Neuronal stem cell (in vitro differentiated cells): ENCODE measurements at regions not wholly inside any gene's neighbourhood (a gene's known extent, or its start where the extent isn't known, plus 50 kb on each side); places are given as distances from the start of the nearest gene placed in this dataset.
A peak's percentile ranks its signal among the peaks of the same experiment; 100 is the strongest.

Source experiments
- DNase-seq: peaks from one replicate; pipeline ENCODE4 v3.0.0-alpha.2; 2013; ENCODE audit warnings: low spot score
- H2AFZ ChIP-seq: one replicate; pipeline ENCODE4 v1.6.1; 2013; ENCODE audit warnings: mild to moderate bottlenecking, low read length, inconsistent platforms
- H2AK5ac ChIP-seq: 2 replicates; pipeline ENCODE4 v1.6.1; 2013; ENCODE audit warnings: low read depth, mild to moderate bottlenecking, inconsistent platforms, low read length, moderate library complexity, mixed read lengths
- H2BK120ac ChIP-seq: 2 replicates; pipeline ENCODE4 v1.6.1; 2013; ENCODE audit warnings: low read depth, mild to moderate bottlenecking, inconsistent platforms, low read length, moderate library complexity, mixed read lengths
- H2BK12ac ChIP-seq: one replicate; pipeline ENCODE4 v1.6.1; 2013; ENCODE audit warnings: low read length, inconsistent platforms
- H2BK15ac ChIP-seq: 2 replicates; pipeline ENCODE4 v1.6.1; 2013; ENCODE audit warnings: mild to moderate bottlenecking, low read length, inconsistent platforms, mixed read lengths
- H2BK5ac ChIP-seq: one replicate; pipeline ENCODE4 v1.6.1; 2013; ENCODE audit warnings: inconsistent platforms, mild to moderate bottlenecking, low read length, moderate library complexity
- H3K14ac ChIP-seq: one replicate; pipeline ENCODE4 v1.6.1; 2013; ENCODE audit warnings: low read length, inconsistent platforms
- H3K18ac ChIP-seq: 2 replicates; pipeline ENCODE4 v1.6.1; 2013; ENCODE audit warnings: low read length, inconsistent platforms
- H3K23ac ChIP-seq: 2 replicates; pipeline ENCODE4 v1.6.1; 2013; ENCODE audit warnings: low read depth, mild to moderate bottlenecking, mixed read lengths, low read length, inconsistent platforms; ENCODE audit not compliant: poor library complexity
- H3K27ac ChIP-seq: replicated peaks from 3 replicates; pipeline ENCODE4 v1.5.1; 2013; ENCODE audit warnings: low read length, inconsistent platforms
- H3K27me3 ChIP-seq, 3 experiments: 2 replicates each; pipeline ENCODE4 v1.6.1; 2013; ENCODE audit warnings: low read length in 3 of 3, mild to moderate bottlenecking in 2 of 3, inconsistent platforms in 1 of 3, low read depth in 1 of 3, mixed read lengths in 1 of 3, moderate library complexity in 1 of 3; ENCODE audit not compliant: control insufficient read depth in 3 of 3, insufficient read depth in 3 of 3
- H3K36me3 ChIP-seq, 2 donors: replicated peaks in 1 of 2; 2 replicates each; pipeline ENCODE4 v1.6.1; 2013; ENCODE audit warnings: low read length in 2 of 2; ENCODE audit not compliant: control insufficient read depth in 2 of 2, insufficient read depth in 2 of 2
- H3K4ac ChIP-seq: 2 replicates; pipeline ENCODE4 v1.6.1; 2013; ENCODE audit warnings: inconsistent platforms, mild to moderate bottlenecking, low read length, moderate library complexity
- H3K4me1 ChIP-seq, 2 donors: 1 replicate in 1 of 2; 2 replicates in 1 of 2; pipeline ENCODE4 v1.6.1; 2013; ENCODE audit warnings: low read length in 2 of 2, low read depth in 1 of 2; ENCODE audit not compliant: control insufficient read depth in 2 of 2, insufficient read depth in 1 of 2
- H3K4me2 ChIP-seq: one replicate; pipeline ENCODE4 v1.6.1; 2013; ENCODE audit warnings: mild to moderate bottlenecking, low read length, inconsistent platforms; ENCODE audit not compliant: insufficient read depth, poor library complexity, severe bottlenecking
- H3K4me3 ChIP-seq, 2 donors: 2 replicates each; pipeline ENCODE4 v1.5.1; 2013; ENCODE audit warnings: low read length in 2 of 2, mild to moderate bottlenecking in 2 of 2, inconsistent platforms in 1 of 2, moderate library complexity in 1 of 2
- H3K79me1 ChIP-seq: one replicate; pipeline ENCODE4 v1.6.1; 2013; ENCODE audit warnings: low read depth, mild to moderate bottlenecking, inconsistent platforms, low read length, moderate library complexity
- H3K9ac ChIP-seq: one replicate; pipeline ENCODE4 v1.6.1; 2013; ENCODE audit warnings: mild to moderate bottlenecking, low read depth, low read length, inconsistent platforms; ENCODE audit not compliant: poor library complexity
- H3K9me3 ChIP-seq, 2 donors: replicated peaks in 1 of 2; 2 replicates each; pipeline versions ENCODE3 to v1.6.1; 2013; ENCODE audit warnings: low read length in 2 of 2, mild to moderate bottlenecking in 2 of 2, inconsistent platforms in 1 of 2, low read depth in 1 of 2, mixed read lengths in 1 of 2, moderate library complexity in 1 of 2; ENCODE audit not compliant: control insufficient read depth in 2 of 2, insufficient read depth in 1 of 2
- H4K8ac ChIP-seq: one replicate; pipeline ENCODE4 v1.6.1; 2013; ENCODE audit warnings: low read depth, mild to moderate bottlenecking, inconsistent platforms, low read length, moderate library complexity
- H4K91ac ChIP-seq: one replicate; pipeline ENCODE4 v1.6.1; 2013; ENCODE audit warnings: low read length, low read depth, mild to moderate bottlenecking, inconsistent platforms; ENCODE audit not compliant: poor library complexity
- whole genome bisulfite sequencing, 2 donors: extraction: QIAGEN DNeasy Blood & Tissue Kit; methylation state at CpG; one replicate each; pipeline ENCODE4 v1.1.7; 2013; ENCODE audit warnings: missing lambda C conversion rate in 2 of 2, mixed read lengths in 1 of 2; ENCODE audit not compliant: insufficient read length in 2 of 2, insufficient replicate concordance in 1 of 2; ENCODE audit errors: extremely low coverage in 2 of 2; 5-methylcytosine and 5-hydroxymethylcytosine counted together

DNA sequence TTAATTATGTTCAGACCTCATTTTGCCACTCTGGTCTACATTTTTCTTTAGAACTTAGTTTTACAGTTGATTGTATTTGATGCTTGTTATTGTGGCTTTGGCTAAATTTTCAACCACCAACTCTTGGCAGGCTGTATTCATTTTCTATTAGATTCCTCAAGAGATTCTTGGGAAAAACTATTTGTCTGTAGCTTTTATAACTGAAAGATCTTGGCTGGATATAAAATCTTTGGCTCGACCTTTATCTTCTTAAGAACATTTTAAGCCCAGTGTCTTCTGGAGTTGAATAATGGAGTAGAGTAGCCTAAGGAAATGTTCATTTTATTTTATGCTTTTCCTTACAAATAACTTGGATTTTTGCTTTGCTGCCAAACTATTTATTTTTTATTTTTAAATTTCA, 848.5 kb downstream of the PCDH17 start:
- Histone ChIP-seq H3K14ac (no peak overlapping the region), H3K4me2 (no peak overlapping the region), H2BK12ac (no peak overlapping the region), H2BK15ac (no peak overlapping the region), H2AK5ac (no peak overlapping the region), H4K91ac (no peak overlapping the region), H3K18ac (no peak overlapping the region), H3K36me3 (no peaks in the 10 kb centered on the region), H2BK120ac (no peak overlapping the region), H3K27me3 (no peaks in the 10 kb centered on the region), H2BK5ac (no peak overlapping the region), H4K8ac (no peak overlapping the region), H3K9ac (no peak overlapping the region), H2AFZ (no peak overlapping the region), H3K4me3 (no peak overlapping the region), H3K23ac (no peak overlapping the region), H3K79me1 (no peaks in the 10 kb centered on the region), H3K4me1 (peaks cover 6 to 7% of the 10 kb centered on the region in 2 donors), H3K27ac (no peak overlapping the region), H3K9me3 (peaks cover 0 to 5% of the 10 kb centered on the region in 2 donors), H3K4ac (no peak overlapping the region)
- WGBS, 2 donors = no CpG with 5 or more reads among the region's 1 CpG
- DNase-seq = no peak

DNA sequence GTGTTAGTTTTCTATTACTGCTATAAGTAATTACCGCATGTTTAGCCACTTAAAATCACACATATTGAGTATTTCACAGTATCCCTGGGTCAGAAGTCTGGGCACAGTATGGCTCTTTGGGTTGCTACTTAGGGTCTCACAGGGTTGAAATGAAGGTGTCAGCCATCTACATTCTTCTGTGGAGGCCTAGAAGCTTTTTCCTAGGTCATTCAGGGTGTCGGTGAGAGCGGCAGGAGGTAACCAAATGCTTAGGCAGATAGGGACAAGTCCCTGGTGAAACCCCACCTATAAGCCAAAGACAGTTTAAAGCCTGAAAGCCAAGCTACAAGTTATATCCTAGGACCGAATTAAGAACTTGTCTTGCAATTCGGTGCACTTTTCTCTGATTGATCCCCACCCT, 856.7 kb downstream of the PCDH17 start:
- no CpG with 5 or more reads among the region's 5 CpGs for WGBS, 2 donors
- DNase-seq = no peak
- H3K18ac ChIP-seq = no peak overlapping the region

DNA sequence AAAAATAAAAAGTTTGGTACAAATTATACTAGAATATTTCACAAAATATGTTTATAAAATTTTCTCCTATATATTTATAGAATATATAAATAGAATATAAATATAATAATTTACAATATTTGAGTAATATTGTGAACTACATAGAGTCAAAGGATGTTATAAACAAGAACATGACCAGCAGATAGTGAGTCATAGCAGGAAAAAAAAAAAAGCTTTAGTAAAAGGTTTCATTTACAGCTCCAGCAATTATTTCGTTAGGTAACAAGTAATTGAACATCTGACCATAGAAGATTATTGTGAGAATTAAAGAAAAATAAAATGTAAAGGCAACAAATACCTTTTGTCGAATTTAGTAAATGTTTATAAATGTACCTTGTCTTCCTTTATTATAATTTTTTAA, 864.1 kb downstream of the PCDH17 start:
- WGBS, 2 donors = no CpG with 5 or more reads among the region's 2 CpGs
- Histone ChIP-seq H2AFZ (no peak overlapping the region), H2BK5ac (no peak overlapping the region), H3K27ac (no peak overlapping the region), H2BK12ac (no peak overlapping the region), H3K9ac (no peak overlapping the region), H3K4ac (no peak overlapping the region), H4K91ac (no peak overlapping the region), H2BK120ac (no peak overlapping the region), H3K4me3 (no peak overlapping the region), H3K14ac (no peak overlapping the region), H3K4me1 (peaks cover 0 to 12% of the 10 kb centered on the region in 2 donors), H3K23ac (no peak overlapping the region), H3K18ac (no peak overlapping the region), H3K27me3 (no peaks in the 10 kb centered on the region), H3K4me2 (no peak overlapping the region), H4K8ac (no peak overlapping the region), H3K79me1 (no peaks in the 10 kb centered on the region), H2BK15ac (no peak overlapping the region), H3K36me3 (no peaks in the 10 kb centered on the region), H2AK5ac (no peak overlapping the region), H3K9me3 (peaks cover 0 to 7% of the 10 kb centered on the region in 2 donors)
- no peak for DNase-seq

More for the DNA sequence above, 856.7 kb downstream of the PCDH17 start:
- Histone ChIP-seq H4K91ac (no peak overlapping the region), H2AK5ac (no peak overlapping the region), H2BK15ac (no peak overlapping the region), H2AFZ (no peak overlapping the region), H3K9ac (no peak overlapping the region), H3K4me3 (no peak overlapping the region), H2BK5ac (no peak overlapping the region), H3K4ac (no peak overlapping the region), H3K36me3 (no peaks in the 10 kb centered on the region), H3K4me2 (no peak overlapping the region), H3K4me1 (no peaks in the 10 kb centered on the region), H3K9me3 (peaks cover 0 to 7% of the 10 kb centered on the region in 2 donors), H3K23ac (no peak overlapping the region), H3K27ac (no peak overlapping the region), H3K79me1 (no peaks in the 10 kb centered on the region), H2BK12ac (no peak overlapping the region), H3K27me3 (no peaks in the 10 kb centered on the region), H3K14ac (no peak overlapping the region), H2BK120ac (no peak overlapping the region), H4K8ac (no peak overlapping the region)

DNA sequence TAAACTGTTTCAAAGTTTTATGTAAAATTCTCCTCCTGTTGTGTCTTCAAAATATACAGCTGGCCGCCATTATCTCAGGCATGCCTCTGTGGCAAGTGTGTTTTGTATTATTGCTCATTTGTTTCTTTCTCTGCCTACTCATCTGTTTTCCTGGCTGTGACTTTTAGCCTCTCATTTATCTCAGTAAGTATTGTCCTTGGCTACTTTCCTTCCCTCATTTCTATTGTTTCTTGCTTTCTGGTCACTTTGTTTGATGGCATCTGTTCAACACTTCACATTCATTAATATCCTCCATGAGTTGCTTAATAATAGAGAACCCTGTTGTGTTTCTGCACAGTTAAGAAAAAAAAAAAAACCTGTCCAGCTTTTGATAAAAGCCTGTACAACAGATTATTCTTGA, 869.4 kb downstream of the PCDH17 start:
- Histone ChIP-seq H3K9ac (no peak overlapping the region), H3K4me3 (no peak overlapping the region), H2BK120ac (no peak overlapping the region), H3K9me3 (peaks cover 0 to 2% of the 10 kb centered on the region in 2 donors), H2AK5ac (no peak overlapping the region), H3K27ac (no peak overlapping the region), H2AFZ (peak overlapping the region; percentile 76), H4K8ac (no peak overlapping the region), H3K23ac (no peak overlapping the region), H3K27me3 (no peaks in the 10 kb centered on the region), H3K79me1 (no peaks in the 10 kb centered on the region), H2BK12ac (no peak overlapping the region), H3K4me2 (no peak overlapping the region), H3K18ac (no peak overlapping the region), H3K14ac (no peak overlapping the region), H2BK5ac (no peak overlapping the region), H4K91ac (no peak overlapping the region), H3K4ac (no peak overlapping the region), H2BK15ac (no peak overlapping the region), H3K36me3 (no peaks in the 10 kb centered on the region), H3K4me1 (peaks cover 2 to 24% of the 10 kb centered on the region in 2 donors)
- WGBS, 2 donors = no CpG with 5 or more reads among the region's 1 CpG
- DNase-seq = no peak
